ENCODE measurements at regions not wholly inside any gene's neighbourhood (a gene's known extent, or its start where the extent isn't known, plus 50 kb on each side); places are given as distances from the start of the nearest gene placed in this dataset.

DNA sequence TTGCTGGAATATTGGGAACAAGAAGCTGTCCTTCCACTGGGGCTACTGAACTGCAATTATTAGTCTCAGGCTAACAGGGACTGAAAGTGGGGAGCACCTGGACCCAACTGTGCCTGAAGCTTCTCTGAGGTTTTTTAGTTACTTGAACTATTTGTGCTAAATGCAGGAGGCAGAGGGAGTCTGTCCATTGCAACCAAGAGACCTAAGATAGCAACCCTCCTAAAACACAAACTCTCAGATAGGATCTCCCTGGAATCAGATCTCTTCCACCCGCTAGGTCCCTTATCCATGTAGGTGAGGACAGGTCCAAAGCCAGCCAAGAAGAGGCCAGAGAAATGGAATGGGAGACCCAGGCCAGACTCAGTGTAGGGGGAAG is 58.1 kb downstream of the NCOR2 start:
- no peak for TF ChIP-seq JUND (IDR thresholded peaks at IDR 0.05; ENCODE audit: low read depth)
- DNase-seq (ENCODE audit: low read depth in 1 of 2, low spot score in 1 of 2) = no peak
- in situ Hi-C loops (cut with HindIII; ENCODE audit: low pct_unique_long_range_greater_than_20kb, low sequenced_read_pairs) = no loop called here

DNA sequence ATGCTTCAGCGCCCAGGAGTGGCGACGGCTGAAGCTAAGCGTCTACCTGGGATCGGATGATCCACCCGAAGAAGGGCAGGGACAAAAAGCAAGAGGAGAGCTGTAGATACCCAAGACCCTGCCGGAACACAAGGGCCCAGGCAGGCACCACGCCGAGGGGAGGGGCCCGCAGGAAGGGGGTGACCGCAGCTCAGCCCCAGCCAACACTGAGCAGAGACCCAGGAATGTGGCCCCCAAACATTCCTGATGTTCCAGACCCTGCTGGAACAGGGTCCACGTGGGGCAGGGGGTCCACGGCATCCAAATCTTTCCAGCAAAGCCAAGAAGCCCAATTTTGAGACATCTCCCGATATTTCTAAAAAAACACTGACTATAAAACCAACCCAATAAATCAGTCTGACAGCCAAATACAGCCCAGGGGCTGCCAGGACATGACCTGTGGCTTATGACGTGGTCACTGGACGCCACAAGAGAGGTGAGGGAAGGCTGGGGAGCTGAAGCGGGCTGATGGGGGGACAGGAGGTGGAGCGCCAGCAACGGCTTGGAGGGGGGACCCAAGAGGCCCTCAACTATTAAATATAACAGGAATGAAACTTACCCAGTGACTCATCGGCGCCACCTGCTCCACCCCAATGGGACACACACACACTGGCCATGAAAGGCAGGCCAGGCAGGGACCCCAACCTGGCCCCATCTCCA is 58.9 kb downstream of the NCOR2 start:
- no peak for DNase-seq (ENCODE audit: low read depth in 1 of 2, low spot score in 1 of 2)
- TF ChIP-seq JUND (IDR thresholded peaks at IDR 0.05; ENCODE audit: low read depth) = no peak
- in situ Hi-C loops (cut with HindIII; ENCODE audit: low pct_unique_long_range_greater_than_20kb, low sequenced_read_pairs) = no loop called here

DNA sequence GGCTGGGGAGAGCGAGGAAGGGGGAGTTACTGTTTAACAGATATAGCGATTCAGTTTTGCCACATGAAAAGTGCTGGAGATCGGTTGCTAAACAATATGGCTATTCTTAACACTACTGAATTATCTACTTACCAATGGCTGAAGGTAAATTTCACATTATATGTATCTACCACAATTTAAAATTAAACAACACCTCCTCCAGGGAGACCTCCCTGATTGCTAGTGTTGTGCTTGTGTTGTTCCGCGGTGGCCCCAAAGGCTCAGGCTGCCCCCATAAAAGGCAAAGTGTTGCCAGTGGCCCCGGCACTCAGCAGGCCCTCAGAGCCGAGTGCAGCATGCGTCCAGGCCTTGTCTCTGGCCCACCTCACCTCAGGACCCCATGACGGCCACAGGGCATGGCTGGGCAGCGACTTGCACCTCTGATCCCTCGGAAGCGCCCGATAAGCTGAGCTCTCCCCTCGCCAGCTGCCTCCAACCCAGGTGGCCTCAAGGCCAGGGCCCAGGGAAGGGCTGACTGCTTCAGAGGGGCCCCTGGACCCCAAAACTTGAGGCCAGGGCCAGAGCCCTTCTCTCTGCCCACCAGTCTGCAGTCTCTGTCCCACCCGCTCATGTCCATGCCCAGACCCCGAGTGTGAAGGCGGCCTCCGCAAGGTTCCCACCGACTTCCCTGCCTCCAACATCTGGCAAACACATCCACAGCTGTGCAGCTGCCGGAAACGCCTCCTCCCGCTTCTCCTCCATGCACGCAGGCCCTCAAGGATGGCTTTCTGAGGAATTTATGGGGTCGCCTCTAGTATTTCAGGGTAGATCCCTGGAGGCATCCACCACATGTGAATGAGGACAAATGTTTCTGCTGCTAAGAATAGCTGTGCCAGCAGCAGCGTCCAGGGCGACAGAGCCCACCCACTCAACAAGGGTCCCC is 60.0 kb downstream of the NCOR2 start:
- DNase-seq (ENCODE audit: low read depth in 1 of 2, low spot score in 1 of 2) = no peak
- in situ Hi-C loops (cut with HindIII; ENCODE audit: low pct_unique_long_range_greater_than_20kb, low sequenced_read_pairs) = no loop called here
- no peak for TF ChIP-seq JUND (IDR thresholded peaks at IDR 0.05; ENCODE audit: low read depth)

DNA sequence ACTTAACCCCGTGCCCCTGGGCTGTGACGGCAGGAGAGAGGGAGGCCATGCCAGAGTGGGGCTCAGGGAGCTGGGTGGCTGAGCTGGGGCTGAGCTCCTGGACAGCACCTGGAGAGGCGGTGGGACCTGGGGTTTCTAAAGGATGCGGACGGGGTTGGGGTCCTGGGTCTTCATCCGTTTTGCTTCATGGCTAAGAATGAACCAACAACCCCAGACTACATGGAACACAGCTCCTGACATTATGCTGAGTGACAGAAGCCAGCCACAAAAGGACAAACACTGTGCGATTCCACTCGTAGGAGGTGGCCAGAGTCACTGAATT is 60.6 kb downstream of the NCOR2 start:
- DNase-seq (ENCODE audit: low read depth in 1 of 2, low spot score in 1 of 2) = no peak
- in situ Hi-C loops (cut with HindIII; ENCODE audit: low pct_unique_long_range_greater_than_20kb, low sequenced_read_pairs) = no loop called here

DNA sequence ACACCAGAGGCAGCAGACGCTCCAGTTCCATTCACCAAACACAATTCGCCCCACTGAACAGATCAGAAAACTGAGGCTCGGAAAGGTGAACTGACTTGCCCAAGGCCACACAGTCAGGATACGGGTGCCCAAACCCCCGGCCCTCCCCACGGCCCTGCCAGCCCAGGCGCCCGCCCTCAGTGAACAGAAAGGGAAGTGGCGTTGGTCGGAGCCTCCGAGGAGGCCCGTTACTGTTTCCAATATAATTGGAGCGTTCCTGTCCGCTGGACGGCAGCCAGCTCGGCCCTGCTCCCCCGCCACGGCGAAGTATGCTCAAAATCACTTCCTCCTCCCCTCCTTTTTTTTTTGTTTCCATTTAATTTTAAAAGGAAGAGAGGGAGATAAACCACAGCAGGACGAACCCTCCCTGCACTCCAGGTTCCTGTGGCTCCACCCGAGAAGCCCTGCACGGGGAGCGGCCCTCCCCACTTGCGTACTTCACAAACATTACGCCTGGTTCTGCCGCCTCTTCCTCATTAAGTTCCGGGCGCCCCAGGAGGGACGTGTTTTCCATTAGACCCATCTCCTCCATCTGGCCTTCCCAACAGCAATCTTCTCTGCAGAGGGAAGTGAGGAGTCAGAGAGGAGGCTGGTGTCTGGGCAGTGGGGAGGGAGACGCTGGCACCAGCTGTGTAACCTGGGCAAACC is 61.1 kb downstream of the NCOR2 start:
- in situ Hi-C loops (cut with HindIII; ENCODE audit: low pct_unique_long_range_greater_than_20kb, low sequenced_read_pairs) = no loop called here
- no peak for TF ChIP-seq JUND (IDR thresholded peaks at IDR 0.05; ENCODE audit: low read depth)
- DNase-seq (ENCODE audit: low read depth in 1 of 2, low spot score in 1 of 2) = no peak

More for the DNA sequence above, 60.6 kb downstream of the NCOR2 start:
- TF ChIP-seq JUND (IDR thresholded peaks at IDR 0.05; ENCODE audit: low read depth) = no peak

DNA sequence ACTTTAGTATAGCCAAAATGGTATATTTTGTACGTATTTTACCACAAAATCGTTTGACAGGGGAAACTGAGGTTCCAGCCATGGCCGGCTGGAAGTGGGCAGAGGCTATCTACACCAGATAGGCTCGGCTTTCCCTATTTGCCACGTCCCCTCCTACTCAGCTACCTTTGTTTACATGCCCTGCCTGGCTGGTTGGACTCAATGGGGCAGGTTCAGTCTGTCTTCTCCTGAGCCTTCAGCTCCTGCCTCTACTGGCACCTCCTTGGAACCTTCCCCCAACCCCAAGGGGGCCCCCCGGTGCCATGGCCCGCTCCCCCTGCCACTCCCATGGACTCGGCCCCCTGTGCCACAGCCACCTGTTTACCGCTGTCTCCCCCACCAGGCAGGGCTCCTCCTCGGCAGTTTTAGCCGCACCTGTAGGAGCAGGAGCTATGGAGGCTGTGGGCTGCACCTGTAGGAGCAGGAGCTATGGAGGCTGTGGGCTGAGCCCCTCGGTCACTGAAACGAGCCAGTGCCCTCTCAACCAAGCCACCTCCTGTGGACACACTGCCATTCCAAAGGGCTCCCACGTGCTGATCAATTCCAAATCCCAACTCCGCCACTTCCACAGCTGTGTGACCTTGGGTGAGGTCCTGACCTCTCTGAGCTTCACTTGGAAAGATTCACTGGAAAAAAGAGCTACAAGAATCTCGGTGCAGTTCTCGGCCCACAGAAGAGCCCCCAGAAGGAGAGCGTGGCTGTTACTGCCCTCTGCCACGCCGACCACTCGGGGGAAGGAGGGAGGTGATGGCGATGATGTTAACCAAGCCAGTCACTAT is 62.2 kb downstream of the NCOR2 start:
- no peak for DNase-seq (ENCODE audit: low read depth in 1 of 2, low spot score in 1 of 2)
- in situ Hi-C loops (cut with HindIII; ENCODE audit: low pct_unique_long_range_greater_than_20kb, low sequenced_read_pairs) = no loop called here
- no peak for TF ChIP-seq JUND (IDR thresholded peaks at IDR 0.05; ENCODE audit: low read depth)

DNA sequence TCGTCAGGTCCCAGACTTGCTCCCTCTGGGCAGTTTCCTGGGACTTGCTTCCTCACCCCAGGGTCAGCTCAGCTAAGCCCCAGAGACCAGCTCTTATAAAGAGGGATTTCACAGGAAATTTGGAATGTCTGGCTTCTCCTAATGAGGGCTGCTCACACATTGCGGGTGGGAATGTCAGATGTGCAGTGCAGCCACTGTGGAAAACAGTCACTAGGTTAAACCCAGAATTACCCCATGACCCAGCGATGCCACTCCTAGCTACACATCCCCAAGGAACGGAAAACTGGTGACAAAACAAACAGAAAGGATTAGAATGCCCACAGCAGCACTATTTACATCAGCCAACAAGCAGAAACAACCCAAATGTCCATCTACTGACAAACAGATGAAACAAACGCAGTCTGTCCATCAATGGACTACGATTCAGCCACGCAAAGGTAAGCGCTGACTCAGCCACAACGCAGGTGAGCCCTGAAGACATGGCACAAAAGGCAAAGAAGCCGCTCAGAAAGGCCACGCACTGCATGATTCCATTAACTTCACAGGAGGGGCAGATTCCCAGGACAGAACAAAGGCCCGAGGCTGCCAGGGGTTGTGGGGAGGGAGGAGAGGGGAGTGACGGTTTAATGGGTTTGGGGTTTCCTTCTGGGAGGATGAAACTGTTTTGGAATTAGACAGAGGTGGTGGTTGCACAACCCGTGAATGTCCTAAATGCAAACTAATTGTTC is 63.0 kb downstream of the NCOR2 start:
- in situ Hi-C loops (cut with HindIII; ENCODE audit: low pct_unique_long_range_greater_than_20kb, low sequenced_read_pairs) = no loop called here
- no peak for DNase-seq (ENCODE audit: low read depth in 1 of 2, low spot score in 1 of 2)
- no peak for TF ChIP-seq JUND (IDR thresholded peaks at IDR 0.05; ENCODE audit: low read depth)

DNA sequence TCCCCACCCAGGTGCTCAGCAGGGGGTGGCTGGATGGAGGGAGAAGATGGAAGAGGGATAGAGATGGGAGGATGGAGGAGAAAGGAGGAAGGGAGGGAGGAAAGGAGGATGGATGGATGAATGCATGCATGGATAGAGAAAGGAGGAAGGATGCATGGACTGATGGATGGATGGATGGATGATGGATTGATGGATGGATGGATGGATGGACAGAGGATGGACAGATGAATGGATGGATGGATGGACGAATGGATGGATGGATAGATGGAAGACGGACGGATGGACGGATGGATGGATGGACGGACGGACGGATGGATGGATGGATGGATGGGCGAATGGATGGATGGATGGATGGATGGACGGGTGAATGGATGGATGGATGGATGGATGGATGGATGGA is 64.1 kb downstream of the NCOR2 start:
- no peak for DNase-seq (ENCODE audit: low read depth in 1 of 2, low spot score in 1 of 2)
- in situ Hi-C loops (cut with HindIII; ENCODE audit: low pct_unique_long_range_greater_than_20kb, low sequenced_read_pairs) = no loop called here
- TF ChIP-seq JUND (IDR thresholded peaks at IDR 0.05; ENCODE audit: low read depth) = no peak

DNA sequence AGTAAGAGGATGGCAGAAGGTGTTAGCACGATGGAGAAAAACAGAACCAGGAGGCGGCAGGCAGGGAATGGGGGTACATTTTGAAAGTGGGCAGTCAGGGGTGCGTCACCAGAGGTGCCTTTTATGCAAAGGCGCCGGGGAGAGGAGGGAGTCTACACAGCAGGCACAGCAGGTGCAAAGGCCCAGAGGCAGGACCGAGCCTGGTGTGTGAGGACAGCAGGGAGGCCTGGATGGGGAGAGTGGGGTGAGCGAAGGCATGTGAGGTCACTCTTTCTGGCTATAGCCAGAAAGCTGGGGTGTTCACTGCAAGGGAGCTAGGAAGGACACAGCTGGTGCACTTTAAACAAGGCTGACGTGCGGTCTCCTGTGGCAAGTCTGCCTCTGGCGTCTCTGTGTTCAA is 65.0 kb downstream of the NCOR2 start:
- DNase-seq (ENCODE audit: low read depth in 1 of 2, low spot score in 1 of 2) = no peak
- TF ChIP-seq JUND (IDR thresholded peaks at IDR 0.05; ENCODE audit: low read depth) = no peak
- in situ Hi-C loops (cut with HindIII; ENCODE audit: low pct_unique_long_range_greater_than_20kb, low sequenced_read_pairs) = no loop called here

DNA sequence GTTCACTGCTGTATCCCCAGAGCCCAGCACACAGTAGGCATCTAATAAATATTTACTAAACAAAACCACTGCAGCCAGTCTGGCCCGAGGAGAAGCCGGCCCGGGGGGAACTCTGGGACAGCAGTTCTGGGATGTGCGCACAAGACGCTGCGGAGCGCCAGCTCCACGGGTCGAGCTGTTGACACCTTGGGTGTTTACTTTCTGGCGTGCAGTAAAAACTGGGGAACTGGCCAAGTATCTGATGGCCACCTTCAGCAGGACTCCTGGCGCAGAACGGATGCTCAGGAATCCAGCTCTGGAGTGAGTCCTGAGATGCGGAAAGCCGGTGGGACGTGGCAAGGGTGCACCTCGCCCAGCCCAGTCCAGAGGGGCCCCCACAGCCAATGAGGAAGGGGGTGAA is 65.6 kb downstream of the NCOR2 start:
- no peak for TF ChIP-seq JUND (IDR thresholded peaks at IDR 0.05; ENCODE audit: low read depth)
- no peak for DNase-seq (ENCODE audit: low read depth in 1 of 2, low spot score in 1 of 2)
- in situ Hi-C loops (cut with HindIII; ENCODE audit: low pct_unique_long_range_greater_than_20kb, low sequenced_read_pairs) = no loop called here

DNA sequence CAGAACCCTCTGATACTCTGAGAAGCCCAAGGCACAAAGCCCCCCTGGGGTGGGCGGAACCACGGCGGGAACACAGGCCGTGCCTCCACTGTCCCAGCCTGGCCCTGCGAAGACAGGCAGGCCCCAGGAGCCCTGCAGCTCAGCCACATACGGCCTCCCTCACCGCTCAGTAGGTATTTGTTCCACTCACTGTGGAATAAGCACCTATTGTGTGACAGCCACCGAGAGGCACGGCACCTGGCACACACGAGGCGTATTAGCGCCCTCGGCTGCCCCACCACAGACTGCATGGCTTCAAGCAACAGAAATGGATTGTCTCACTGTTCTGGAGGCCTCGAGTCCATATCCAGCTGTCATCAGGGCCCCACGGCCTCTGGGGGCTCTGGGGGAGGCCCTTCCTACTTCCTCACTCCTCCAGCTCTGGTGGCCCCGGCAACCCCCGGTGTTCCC is 66.3 kb downstream of the NCOR2 start:
- TF ChIP-seq JUND (IDR thresholded peaks at IDR 0.05; ENCODE audit: low read depth) = no peak
- no peak for DNase-seq (ENCODE audit: low read depth in 1 of 2, low spot score in 1 of 2)
- in situ Hi-C loops (cut with HindIII; ENCODE audit: low pct_unique_long_range_greater_than_20kb, low sequenced_read_pairs) = no loop called here

DNA sequence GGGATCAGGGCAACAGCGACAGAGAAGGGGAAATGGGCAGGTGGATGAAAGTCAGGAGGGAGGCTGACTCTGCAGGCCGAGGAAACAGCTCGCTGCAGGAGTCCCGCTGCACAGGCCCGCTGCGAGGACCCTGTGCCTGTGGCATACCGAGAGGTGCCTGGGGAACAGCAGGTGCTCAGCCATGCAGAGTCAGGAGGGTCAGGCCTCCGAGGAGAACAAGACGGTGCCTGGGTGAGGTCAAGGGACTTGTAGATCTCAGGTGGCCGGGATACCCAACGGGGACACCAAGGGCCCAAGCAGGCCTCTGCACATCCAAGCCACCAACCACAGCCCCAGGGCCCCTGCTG is 67.5 kb downstream of the NCOR2 start:
- no peak for DNase-seq (ENCODE audit: low read depth in 1 of 2, low spot score in 1 of 2)
- in situ Hi-C loops (cut with HindIII; ENCODE audit: low pct_unique_long_range_greater_than_20kb, low sequenced_read_pairs) = no loop called here
- no peak for TF ChIP-seq JUND (IDR thresholded peaks at IDR 0.05; ENCODE audit: low read depth)
